Neural cell (in vitro differentiated cells): ENCODE measurements at regions not wholly inside any gene's neighbourhood (a gene's known extent, or its start where the extent isn't known, plus 50 kb on each side); places are given as distances from the start of the nearest gene placed in this dataset.

Source experiments
- H2AFZ ChIP-seq: fragments of 200-600, 300-800 bp; sonication (generic), shearing (Covaris generic); 2 replicates; pipeline ENCODE4 v1.6.0; 2014; ENCODE audit warnings: low read depth, mild to moderate bottlenecking, antibody characterized with exemption, low read length, moderate library complexity
- H3F3A ChIP-seq: fragments of 200-600 bp; shearing (Covaris generic); 2 replicates; pipeline ENCODE4 v1.6.1; 2016; ENCODE audit warnings: mild to moderate bottlenecking, moderate library complexity, mixed read lengths, antibody characterized with exemption, low read length; ENCODE audit not compliant: insufficient read depth, poor library complexity, severe bottlenecking
- H3K27ac ChIP-seq: fragments of 200-600, 300-800 bp; sonication (generic), shearing (Covaris generic); 2 replicates; pipeline ENCODE4 v1.5.1; 2014; ENCODE audit warnings: mild to moderate bottlenecking, low read length, moderate library complexity
- H3K27me3 ChIP-seq: fragments of 300-800, 200-600 bp; sonication (generic), shearing (Covaris generic); 2 replicates; pipeline ENCODE4 v1.6.0; 2014; ENCODE audit warnings: mild to moderate bottlenecking, low read depth, low read length, moderate library complexity; ENCODE audit not compliant: insufficient read depth
- H3K36me3 ChIP-seq: fragments of 300-800, 200-600 bp; sonication (generic), shearing (Covaris generic); 2 replicates; pipeline ENCODE4 v1.5.1; 2014; ENCODE audit warnings: mild to moderate bottlenecking, antibody characterized with exemption, low read length, moderate library complexity; ENCODE audit not compliant: insufficient read depth
- H3K4me2 ChIP-seq: fragments of 300-800, 200-600 bp; sonication (generic), shearing (Covaris generic); 2 replicates; pipeline ENCODE4 v1.6.0; 2014; ENCODE audit warnings: mild to moderate bottlenecking, low read length
- H3K4me3 ChIP-seq: fragments of 300-800, 200-600 bp; sonication (generic), shearing (Covaris generic); 2 replicates; pipeline ENCODE4 v1.5.1; 2014; ENCODE audit warnings: mild to moderate bottlenecking, low read length, moderate library complexity
- H3K79me2 ChIP-seq: fragments of 200-600 bp; shearing (Covaris generic); replicated peaks from 2 replicates; pipeline ENCODE4 v1.6.0; 2014; ENCODE audit warnings: mild to moderate bottlenecking, low read length, moderate library complexity; ENCODE audit not compliant: insufficient read depth
- H3K9ac ChIP-seq: fragments of 300-800, 200-600 bp; sonication (generic), shearing (Covaris generic); 2 replicates; pipeline ENCODE4 v1.6.1; 2016; ENCODE audit warnings: mild to moderate bottlenecking, low read length, mixed read lengths
- H3K9me2 ChIP-seq: fragments of 200-600 bp; shearing (Covaris generic); 2 replicates; pipeline ENCODE4 v1.6.1; 2016; ENCODE audit warnings: mild to moderate bottlenecking, low read length, mixed read lengths; ENCODE audit not compliant: insufficient read depth
- H3K9me3 ChIP-seq: fragments of 200-600, 300-800 bp; sonication (generic), shearing (Covaris generic); 2 replicates; pipeline ENCODE4 v1.6.1; 2016; ENCODE audit warnings: mild to moderate bottlenecking, mixed run types, low read length, moderate library complexity, mixed read lengths
- H4K20me1 ChIP-seq: fragments of 200-600 bp; shearing (Covaris generic); 2 replicates; pipeline ENCODE4 v1.6.1; 2016; ENCODE audit warnings: mild to moderate bottlenecking, mixed run types; ENCODE audit not compliant: insufficient read depth
- CTCF ChIP-seq: fragments of 450-650 bp; IDR thresholded peaks from 2 replicates; pipeline ENCODE4 v1.5.1; 2014; ENCODE audit warnings: antibody characterized with exemption, mild to moderate bottlenecking, moderate library complexity; ENCODE audit not compliant: poor library complexity, severe bottlenecking
- EP300 ChIP-seq: fragments of 450-650 bp; conservative IDR thresholded peaks from 2 replicates; pipeline ENCODE4 v1.6.1; 2014; ENCODE audit warnings: antibody characterized with exemption, mild to moderate bottlenecking, moderate library complexity; ENCODE audit not compliant: poor library complexity, severe bottlenecking
- EZH2 ChIP-seq: fragments of 200-600, 300-800 bp; shearing (Covaris generic), sonication (generic); IDR thresholded peaks from 2 replicates; pipeline ENCODE4 v1.6.1; 2014; ENCODE audit warnings: antibody characterized with exemption, low read length, borderline replicate concordance, mild to moderate bottlenecking; ENCODE audit not compliant: insufficient read depth, poor library complexity, severe bottlenecking
- MXI1 ChIP-seq: fragments of 450-650 bp; conservative IDR thresholded peaks from 2 replicates; pipeline ENCODE4 v1.6.1; 2014; ENCODE audit warnings: antibody characterized with exemption, mild to moderate bottlenecking; ENCODE audit not compliant: poor library complexity, severe bottlenecking
- POLR2AphosphoS5 ChIP-seq: IDR thresholded peaks from 2 replicates; pipeline ENCODE4 v1.6.1; 2012
- RAD21 ChIP-seq: fragments of 450-650 bp; conservative IDR thresholded peaks from 2 replicates; pipeline ENCODE4 v1.6.1; 2014; ENCODE audit warnings: antibody characterized with exemption, mild to moderate bottlenecking, moderate library complexity
- REST ChIP-seq: IDR thresholded peaks from 2 replicates; pipeline ENCODE4 v1.6.1; 2012; ENCODE audit warnings: borderline replicate concordance
- SMC3 ChIP-seq: fragments of 450-650 bp; conservative IDR thresholded peaks from 2 replicates; pipeline ENCODE4 v1.6.1; 2014; ENCODE audit warnings: antibody characterized with exemption, mild to moderate bottlenecking, moderate library complexity; ENCODE audit not compliant: poor library complexity
- TAF1 ChIP-seq: IDR thresholded peaks from 2 replicates; pipeline ENCODE4 v1.6.1; 2012; ENCODE audit warnings: low read depth

- no peaks in the 10 kb centered on the region for H3K9me2 ChIP-seq
- no peaks in the 10 kb centered on the region for H3K27me3 ChIP-seq
- no peaks in the 10 kb centered on the region for H3K9me3 ChIP-seq
- no peak overlapping the region for H3K9ac ChIP-seq
- H3K4me3 ChIP-seq: no peak overlapping the region
- no peaks in the 10 kb centered on the region for H3K36me3 ChIP-seq
- H2AFZ ChIP-seq: no peak overlapping the region
- H3K79me2 ChIP-seq: no peaks in the 10 kb centered on the region
- TF ChIP-seq SMC3 (no peak), TAF1 (no peak), POLR2AphosphoS5 (no peak), MXI1 (no peak), EP300 (no peak), REST (no peak), RAD21 (no peak), EZH2 (no peak), CTCF (no peak)
- no peak overlapping the region for H3K27ac ChIP-seq
- H4K20me1 ChIP-seq: no peaks in the 10 kb centered on the region
- H3K4me2 ChIP-seq: no peak overlapping the region
- H3F3A ChIP-seq: no peaks in the 10 kb centered on the region
These were observed 191.4 kb downstream of the MINAR1 start for GRCh38 chr15:79623488-79623887.

- H3K36me3 ChIP-seq: no peaks in the 10 kb centered on the region
- no peak overlapping the region for H3K4me2 ChIP-seq
- no peaks in the 10 kb centered on the region for H3K79me2 ChIP-seq
- H3K9me2 ChIP-seq: no peaks in the 10 kb centered on the region
- H3K27me3 ChIP-seq: no peaks in the 10 kb centered on the region
- no peaks in the 10 kb centered on the region for H4K20me1 ChIP-seq
- H3K9ac ChIP-seq: no peak overlapping the region
- H3K4me3 ChIP-seq: no peak overlapping the region
- H3K9me3 ChIP-seq: peaks cover 4% of the 10 kb centered on the region
- H3K27ac ChIP-seq: no peak overlapping the region
- no peak for TF ChIP-seq POLR2AphosphoS5
- no peak for TF ChIP-seq REST
- TF ChIP-seq TAF1: no peak
- no peak for TF ChIP-seq EZH2
- no peak for TF ChIP-seq EP300
- no peak for TF ChIP-seq RAD21
- TF ChIP-seq MXI1: no peak
- no peak for TF ChIP-seq SMC3
- no peak for TF ChIP-seq CTCF
- no peaks in the 10 kb centered on the region for H3F3A ChIP-seq
- H2AFZ ChIP-seq: no peak overlapping the region
These were observed 197.6 kb downstream of the MINAR1 start for GRCh38 chr15:79629687-79630086.
